Adrenal gland (tissue), 5 donors: ENCODE measurements at regions not wholly inside any gene's neighbourhood (a gene's known extent, or its start where the extent isn't known, plus 50 kb on each side); places are given as distances from the start of the nearest gene placed in this dataset.

Experiments used
- POLR2A ChIP-seq, 2 donors: fragments of 450-650 bp; IDR thresholded peaks; one replicate each; pipeline ENCODE4 v1.6.1; 2017; ENCODE audit warnings: antibody characterized with exemption in 2 of 2, mild to moderate bottlenecking in 2 of 2, moderate library complexity in 1 of 2
- TF ChIP-seq, protein P1 (sequence below), 6 experiments: fragments of 450-650 bp in 4 of 6; fragments of 200-600 bp in 2 of 6; sonication (generic) in 1 of 6; IDR thresholded peaks; 1 replicate in 5 of 6; 2 replicates in 1 of 6; pipeline versions ENCODE4 v1.5.1 to v1.8.0; 2016 to 2021; ENCODE audit warnings: antibody characterized with exemption in 6 of 6, mild to moderate bottlenecking in 2 of 6, moderate library complexity in 1 of 6
- donor health status: DM: no; HTN: no; CAD: no.

DNA sequence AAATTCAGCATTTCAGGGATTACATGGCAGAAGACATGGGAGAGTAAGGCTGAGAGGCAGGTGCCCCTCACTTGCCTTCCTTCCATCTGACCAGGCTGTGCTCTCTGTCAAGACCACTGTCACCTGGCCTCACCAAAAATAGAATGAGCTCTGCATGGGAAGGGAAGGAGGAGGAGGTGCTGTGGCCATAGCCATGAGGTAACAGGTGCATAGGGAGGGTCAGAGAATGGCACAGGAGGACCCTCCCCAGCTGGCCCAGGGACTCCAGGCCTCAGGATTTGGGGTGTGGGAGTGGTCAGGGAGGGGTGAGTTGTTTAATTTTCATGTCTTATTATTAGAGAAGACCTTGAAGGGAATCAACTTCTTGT is 192.3 kb downstream of the FCRL5 start:
- TF ChIP-seq, protein P1, sequence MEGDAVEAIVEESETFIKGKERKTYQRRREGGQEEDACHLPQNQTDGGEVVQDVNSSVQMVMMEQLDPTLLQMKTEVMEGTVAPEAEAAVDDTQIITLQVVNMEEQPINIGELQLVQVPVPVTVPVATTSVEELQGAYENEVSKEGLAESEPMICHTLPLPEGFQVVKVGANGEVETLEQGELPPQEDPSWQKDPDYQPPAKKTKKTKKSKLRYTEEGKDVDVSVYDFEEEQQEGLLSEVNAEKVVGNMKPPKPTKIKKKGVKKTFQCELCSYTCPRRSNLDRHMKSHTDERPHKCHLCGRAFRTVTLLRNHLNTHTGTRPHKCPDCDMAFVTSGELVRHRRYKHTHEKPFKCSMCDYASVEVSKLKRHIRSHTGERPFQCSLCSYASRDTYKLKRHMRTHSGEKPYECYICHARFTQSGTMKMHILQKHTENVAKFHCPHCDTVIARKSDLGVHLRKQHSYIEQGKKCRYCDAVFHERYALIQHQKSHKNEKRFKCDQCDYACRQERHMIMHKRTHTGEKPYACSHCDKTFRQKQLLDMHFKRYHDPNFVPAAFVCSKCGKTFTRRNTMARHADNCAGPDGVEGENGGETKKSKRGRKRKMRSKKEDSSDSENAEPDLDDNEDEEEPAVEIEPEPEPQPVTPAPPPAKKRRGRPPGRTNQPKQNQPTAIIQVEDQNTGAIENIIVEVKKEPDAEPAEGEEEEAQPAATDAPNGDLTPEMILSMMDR (IDR thresholded peaks at IDR 0.05) = no peak
- TF ChIP-seq POLR2A (IDR thresholded peaks at IDR 0.05) = no peak
